ENCODE measurements at regions not wholly inside any gene's neighbourhood (a gene's known extent, or its start where the extent isn't known, plus 50 kb on each side); places are given as distances from the start of the nearest gene placed in this dataset.

GRCh38 chr2:4295680-4296079 lies 592.3 kb downstream of the DCDC2C start:
- ATAC-seq (no peak), DNase-seq (ENCODE audit: low read depth, low spot score) (no peak)
- Histone ChIP-seq H3K4me3 (replicated peaks in 1 of 2; ENCODE audit: low read depth in 1 of 2, low read length in 2 of 2) (no peak overlapping the region), H3K79me2 (ENCODE audit: insufficient read depth, low read length) (no peaks in the 10 kb centered on the region), H3K27ac (ENCODE audit: low read depth, low read length) (no peak overlapping the region), H3K36me3 (ENCODE audit: control insufficient read depth in 1 of 2, insufficient read depth in 2 of 2, low read length in 2 of 2) (no peaks in the 10 kb centered on the region), H2AFZ (ENCODE audit: low read depth, low read length, poor library complexity, severe bottlenecking) (no peak overlapping the region), H3K9me3 (ENCODE audit: control insufficient read depth in 1 of 2, insufficient read depth in 1 of 2, low read depth in 1 of 2, low read length in 2 of 2) (peaks cover 15 to 22% of the 10 kb centered on the region in 2 experiments; a peak in 3 of 4 replicates), H3K4me2 (ENCODE audit: low read length) (no peak overlapping the region), H3K4me1 (ENCODE audit: control insufficient read depth in 1 of 2, insufficient read depth in 2 of 2, low read length in 2 of 2) (no peaks in the 10 kb centered on the region), H3K9me2 (ENCODE audit: insufficient read depth) (no peaks in the 10 kb centered on the region), H3K27me3 (ENCODE audit: insufficient read depth, low read length) (no peaks in the 10 kb centered on the region), H4K20me1 (ENCODE audit: insufficient read depth) (no peaks in the 10 kb centered on the region), H3K9ac (ENCODE audit: low read length) (no peak overlapping the region)
- ChIA-PET RAD21 (ENCODE audit: low non-redundant PET in 1 of 2, low total read pairs in 2 of 2, uncharacterized antibody in 2 of 2, unreplicated experiment in 2 of 2) (no interaction called here), POLR2A (no interaction called here), CTCF (no interaction called here)
- TF ChIP-seq SP1 (IDR thresholded peaks at IDR 0.05; ENCODE audit: low read depth), result no peak
- no peak for TF ChIP-seq YY1 (IDR thresholded peaks at IDR 0.05; ENCODE audit: extremely low read depth, insufficient replicate concordance, low read depth, low read length)
- TF ChIP-seq TCF7L2 (IDR thresholded peaks at IDR 0.05; ENCODE audit: borderline replicate concordance, extremely low read depth, insufficient read depth, insufficient read length), result no peak
- TF ChIP-seq ZBTB33 (IDR thresholded peaks at IDR 0.05; ENCODE audit: extremely low read depth, insufficient replicate concordance, low read length), result no peak
- no peak for TF ChIP-seq SIN3A (IDR thresholded peaks at IDR 0.05; ENCODE audit: low read depth)
- intact Hi-C loops (cut with micrococcal nuclease), result no loop called here
- no TSS peak for BruUV-seq (replicated peaks)

- no peaks in the 10 kb centered on the region for H3K9me2 ChIP-seq (ENCODE audit: insufficient read depth)
- H3K27ac ChIP-seq (ENCODE audit: low read depth, low read length), result no peak overlapping the region
- H3K4me3 ChIP-seq (replicated peaks in 1 of 2; ENCODE audit: low read depth in 1 of 2, low read length in 2 of 2), result no peak overlapping the region
- peaks cover 8 to 22% of the 10 kb centered on the region in 2 experiments; a peak in 2 of 4 replicates for H3K9me3 ChIP-seq (ENCODE audit: control insufficient read depth in 1 of 2, insufficient read depth in 1 of 2, low read depth in 1 of 2, low read length in 2 of 2)
- intact Hi-C loops (cut with micrococcal nuclease), result no loop called here
- H2AFZ ChIP-seq (ENCODE audit: low read depth, low read length, poor library complexity, severe bottlenecking), result no peak overlapping the region
- H3K79me2 ChIP-seq (ENCODE audit: insufficient read depth, low read length), result no peaks in the 10 kb centered on the region
- DNase-seq (ENCODE audit: low read depth, low spot score) (no peak), ATAC-seq (no peak)
- no peaks in the 10 kb centered on the region for H3K27me3 ChIP-seq (ENCODE audit: insufficient read depth, low read length)
- RAD21 ChIA-PET (ENCODE audit: low non-redundant PET in 1 of 2, low total read pairs in 2 of 2, uncharacterized antibody in 2 of 2, unreplicated experiment in 2 of 2), result no interaction called here
- CTCF ChIA-PET, result no interaction called here
- no TSS peak for BruUV-seq (replicated peaks)
- TF ChIP-seq EGR1 (IDR thresholded peaks at IDR 0.05; ENCODE audit: low read depth), result no peak
- TF ChIP-seq RAD21 (IDR thresholded peaks at IDR 0.05; ENCODE audit: low read depth), result no peak
- TF ChIP-seq MAX (IDR thresholded peaks at IDR 0.05), result no peak
- TF ChIP-seq CEBPB (IDR thresholded peaks at IDR 0.05; ENCODE audit: low read depth), result no peak
- TF ChIP-seq TCF7L2 (IDR thresholded peaks at IDR 0.05; ENCODE audit: borderline replicate concordance, extremely low read depth, insufficient read depth, insufficient read length), result no peak
- TF ChIP-seq ATF3 (IDR thresholded peaks at IDR 0.05), result no peak
- no peak for TF ChIP-seq EZH2phosphoT487 (IDR thresholded peaks at IDR 0.05; ENCODE audit: borderline replicate concordance)
- no peak for TF ChIP-seq FOSL1 (IDR thresholded peaks at IDR 0.05; ENCODE audit: low read depth)
- TF ChIP-seq EZH2 (IDR thresholded peaks at IDR 0.05), result no peak
- no peak for TF ChIP-seq ZNF274 (IDR thresholded peaks at IDR 0.05; ENCODE audit: low read depth, low read length)
- no peak for TF ChIP-seq CBX3 (IDR thresholded peaks at IDR 0.05; ENCODE audit: low read depth)
- no peak for TF ChIP-seq ZBTB33 (IDR thresholded peaks at IDR 0.05; ENCODE audit: extremely low read depth, insufficient replicate concordance, low read length)
- TF ChIP-seq POLR2A (IDR thresholded peaks at IDR 0.05; ENCODE audit: borderline replicate concordance, extremely low read depth, insufficient read depth, insufficient read length), result no peak
- TF ChIP-seq SIN3A (IDR thresholded peaks at IDR 0.05; ENCODE audit: low read depth), result no peak
- no peak for TF ChIP-seq JUND (IDR thresholded peaks at IDR 0.05)
- TF ChIP-seq ELF1 (IDR thresholded peaks at IDR 0.05; ENCODE audit: borderline replicate concordance, low read depth), result no peak
- H3K4me1 ChIP-seq (ENCODE audit: control insufficient read depth in 1 of 2, insufficient read depth in 2 of 2, low read length in 2 of 2), result no peaks in the 10 kb centered on the region
- H4K20me1 ChIP-seq (ENCODE audit: insufficient read depth), result no peaks in the 10 kb centered on the region
- no peak overlapping the region for H3K4me2 ChIP-seq (ENCODE audit: low read length)
- H3K36me3 ChIP-seq (ENCODE audit: control insufficient read depth in 1 of 2, insufficient read depth in 2 of 2, low read length in 2 of 2), result no peaks in the 10 kb centered on the region
- POLR2A ChIA-PET, result no interaction called here
- no peak overlapping the region for H3K9ac ChIP-seq (ENCODE audit: low read length)
These were observed 597.2 kb downstream of the DCDC2C start for GRCh38 chr2:4300616-4301015.
